DND-41 (cell line): ENCODE measurements at regions not wholly inside any gene's neighbourhood (a gene's known extent, or its start where the extent isn't known, plus 50 kb on each side); places are given as distances from the start of the nearest gene placed in this dataset.
"Not testable (repeated sequence)": the region's sequence is repeated elsewhere in the genome, so short reads cannot be mapped to it uniquely, and the experiment has no call there.

Source experiments
- ATAC-seq: fragments of 200-7000 bp; cut with Tn5 transposase; 3 replicates; pipeline ENCODE4 v1.9.1; 2021; ENCODE audit warnings: low read depth; ENCODE audit not compliant: insufficient read depth
- DNase-seq: peaks from one replicate; pipeline ENCODE4 v3.0.0-alpha.2; 2020
- H2AFZ ChIP-seq: 2 replicates; pipeline ENCODE4 v1.6.0; 2012; ENCODE audit warnings: low read depth, low read length
- H3K27ac ChIP-seq: 2 replicates; pipeline ENCODE4 v1.5.1; 2012; ENCODE audit warnings: low read length, inconsistent platforms
- H3K27me3 ChIP-seq: fragments of 200-600 bp; sonication (generic); 2 replicates; pipeline ENCODE4 v1.6.0; 2012; ENCODE audit warnings: low read length, mild to moderate bottlenecking, inconsistent platforms; ENCODE audit not compliant: insufficient read depth, poor library complexity
- H3K36me3 ChIP-seq: 2 replicates; pipeline ENCODE4 v1.5.1; 2012; ENCODE audit warnings: low read length, inconsistent platforms; ENCODE audit not compliant: insufficient read depth
- H3K4me1 ChIP-seq: 2 replicates; pipeline ENCODE4 v1.5.1; 2012; ENCODE audit warnings: mild to moderate bottlenecking, low read length; ENCODE audit not compliant: insufficient read depth
- H3K4me2 ChIP-seq: 2 replicates; pipeline ENCODE4 v1.6.0; 2012; ENCODE audit warnings: mild to moderate bottlenecking, moderate library complexity, low read length, inconsistent platforms; ENCODE audit not compliant: insufficient read depth
- H3K4me3 ChIP-seq, 2 experiments: fragments of 200-600 bp in 1 of 2; shearing (Covaris generic) in 1 of 2; 2 replicates each; pipeline ENCODE4 v1.5.1; 2012 to 2016; ENCODE audit warnings: inconsistent platforms in 2 of 2, low read length in 2 of 2, mild to moderate bottlenecking in 2 of 2, low read depth in 1 of 2, moderate library complexity in 1 of 2
- H3K79me2 ChIP-seq: 2 replicates; pipeline ENCODE4 v1.6.0; 2012; ENCODE audit warnings: low read length, inconsistent platforms; ENCODE audit not compliant: insufficient read depth
- H3K9ac ChIP-seq: 2 replicates; pipeline ENCODE4 v1.6.0; 2012; ENCODE audit warnings: low read depth, mild to moderate bottlenecking, inconsistent platforms, low read length, moderate library complexity
- H3K9me3 ChIP-seq: 2 replicates; pipeline ENCODE4 v1.5.1; 2012; ENCODE audit warnings: low read length, moderate library complexity, mild to moderate bottlenecking, inconsistent platforms; ENCODE audit not compliant: insufficient read depth, severe bottlenecking
- H4K20me1 ChIP-seq: 2 replicates; pipeline ENCODE4 v1.6.0; 2012; ENCODE audit warnings: low read length; ENCODE audit not compliant: insufficient read depth
- CTCF ChIP-seq: IDR thresholded peaks from 2 replicates; pipeline ENCODE4 v1.5.1; 2012; ENCODE audit warnings: borderline replicate concordance, low read length, moderate library complexity, mild to moderate bottlenecking; ENCODE audit not compliant: poor library complexity, severe bottlenecking; ENCODE audit errors: extremely low read depth
- EZH2 ChIP-seq: IDR thresholded peaks from 3 replicates; pipeline ENCODE4 v1.6.1; 2012; ENCODE audit warnings: borderline replicate concordance, low read depth, mild to moderate bottlenecking, moderate library complexity, low read length, inconsistent platforms; ENCODE audit not compliant: severe bottlenecking

- DNase-seq (no peak), ATAC-seq (no peak)
- Histone ChIP-seq H3K79me2 (no peaks in the 10 kb centered on the region), H3K4me1 (no peaks in the 10 kb centered on the region), H3K9me3 (no peaks in the 10 kb centered on the region), H3K27me3 (no peaks in the 10 kb centered on the region), H3K36me3 (no peaks in the 10 kb centered on the region), H3K4me2 (no peak overlapping the region), H4K20me1 (no peaks in the 10 kb centered on the region), H2AFZ (no peak overlapping the region), H3K4me3 (no peak overlapping the region), H3K9ac (no peak overlapping the region), H3K27ac (no peak overlapping the region)
- TF ChIP-seq CTCF (no peak), EZH2 (no peak)
These were observed 321.5 kb upstream of the TRPM3 start for GRCh38 chr9:71442937-71443336.

- Histone ChIP-seq H3K36me3 (no peaks in the 10 kb centered on the region), H3K9me3 (no peaks in the 10 kb centered on the region), H3K4me1 (no peaks in the 10 kb centered on the region), H3K4me3 (no peak overlapping the region), H2AFZ (no peak overlapping the region), H3K9ac (no peak overlapping the region), H3K79me2 (no peaks in the 10 kb centered on the region), H4K20me1 (no peaks in the 10 kb centered on the region), H3K4me2 (no peak overlapping the region), H3K27ac (no peak overlapping the region), H3K27me3 (no peaks in the 10 kb centered on the region)
- no peak for TF ChIP-seq EZH2
- no peak for TF ChIP-seq CTCF
- DNase-seq (no peak), ATAC-seq (no peak)
These were observed 319.8 kb upstream of the TRPM3 start for GRCh38 chr9:71441266-71441665.

DNA sequence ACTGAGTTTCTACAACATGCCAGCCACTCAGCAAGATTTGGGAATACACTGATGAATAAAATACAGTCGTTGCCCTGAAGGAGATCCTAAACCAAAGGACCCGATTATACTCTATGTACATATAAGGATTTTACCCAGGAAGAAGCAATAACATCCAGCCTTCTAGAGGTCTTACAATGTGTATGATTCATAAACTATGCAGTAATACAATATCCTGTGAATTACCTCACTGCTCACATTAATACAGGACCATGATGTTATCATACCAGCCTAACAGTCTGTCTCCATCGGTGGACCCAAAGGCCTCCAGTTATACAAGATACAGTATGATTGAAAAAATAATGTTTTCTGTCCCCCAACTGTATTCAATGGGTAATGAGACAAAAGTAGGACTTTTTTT, 310.5 kb upstream of the TRPM3 start:
- H3K4me1 ChIP-seq: no peaks in the 10 kb centered on the region
- H3K9ac ChIP-seq: no peak overlapping the region
- ATAC-seq: no peak
- TF ChIP-seq CTCF (no peak), EZH2 (no peak)
- no peaks in the 10 kb centered on the region for H3K9me3 ChIP-seq
- no peak overlapping the region for H3K4me3 ChIP-seq
- no peaks in the 10 kb centered on the region for H4K20me1 ChIP-seq
- no peak overlapping the region for H3K4me2 ChIP-seq
- no peaks in the 10 kb centered on the region for H3K79me2 ChIP-seq
- no peaks in the 10 kb centered on the region for H3K36me3 ChIP-seq
- H2AFZ ChIP-seq: no peak overlapping the region
- DNase-seq: no peak
- H3K27ac ChIP-seq: no peak overlapping the region
- H3K27me3 ChIP-seq: no peaks in the 10 kb centered on the region

GRCh38 chr9:71407341-71407740, 285.9 kb upstream of the TRPM3 start:
- H3K4me3 ChIP-seq, H3K9me3 ChIP-seq, H2AFZ ChIP-seq, H3K79me2 ChIP-seq, DNase-seq, H3K27me3 ChIP-seq, H3K4me1 ChIP-seq, H3K36me3 ChIP-seq, H4K20me1 ChIP-seq, H3K9ac ChIP-seq, H3K4me2 ChIP-seq, ATAC-seq, H3K27ac ChIP-seq: not testable (repeated sequence)
